Psoas muscle (tissue), 7 donors: ENCODE measurements at regions not wholly inside any gene's neighbourhood (a gene's known extent, or its start where the extent isn't known, plus 50 kb on each side); places are given as distances from the start of the nearest gene placed in this dataset.

ENCODE experiments used
- ATAC-seq, 4 donors: fragments of 200-7000 bp; cut with Tn5 transposase; one replicate each; pipeline ENCODE4 v1.9.1; 2020; ENCODE audit warnings: moderate library complexity in 3 of 4, mild to moderate bottlenecking in 2 of 4
- DNase-seq, 2 donors: peaks; one replicate each; pipeline ENCODE4 v3.0.0-alpha.2; 2020
- H3K27ac ChIP-seq: fragments of 200-600 bp; one replicate; pipeline ENCODE4 v1.8.0; 2022
- H3K27me3 ChIP-seq, 3 donors: fragments of 200-600 bp in 1 of 3; one replicate each; pipeline versions ENCODE4 v1.6.1 to v1.8.0; 2013 to 2022; ENCODE audit warnings: low read length in 2 of 3, mild to moderate bottlenecking in 2 of 3, moderate library complexity in 1 of 3; ENCODE audit not compliant: insufficient read depth in 3 of 3
- H3K36me3 ChIP-seq, 2 donors: fragments of 200-600 bp in 1 of 2; one replicate each; pipeline versions ENCODE4 v1.6.1 to v1.8.0; 2013 to 2022; ENCODE audit warnings: low read depth in 1 of 2, mild to moderate bottlenecking in 1 of 2, moderate library complexity in 1 of 2; ENCODE audit not compliant: insufficient read depth in 1 of 2
- H3K4me1 ChIP-seq: fragments of 200-600 bp; one replicate; pipeline ENCODE4 v1.8.0; 2022
- H3K4me3 ChIP-seq: fragments of 200-600 bp; one replicate; pipeline ENCODE4 v1.8.0; 2022; ENCODE audit warnings: mild to moderate bottlenecking
- H3K9me3 ChIP-seq: fragments of 200-600 bp; one replicate; pipeline ENCODE4 v1.8.0; 2022
- CTCF ChIP-seq: fragments of 200-600 bp; IDR thresholded peaks from one replicate; pipeline ENCODE4 v1.8.0; 2022; ENCODE audit warnings: antibody characterized with exemption
- WGBS, 3 donors: extraction: QIAGEN DNeasy Blood & Tissue Kit; methylation state at CpG; one replicate each; pipeline versions ENCODE4 v1.1.6 to v1.1.7; 2013; 5-methylcytosine and 5-hydroxymethylcytosine counted together
- intact Hi-C, 2 donors: fragments of 100-400 bp; cut with DNase I; formaldehyde crosslinking; loops; one replicate each; pipeline versions ENCODE4 v1.11.0 to v1.14.2; 2022
- donor health status: healthy with polysubstance abuse.
- donor health status: DM: no; HTN: no; CAD: no; lungs with moderate emphysema.
- donor health status: Bipolar disorder and iron deficiency.
- donor health status: healthy.
- donor health status: DM: yes; HTN: yes; CAD: no.
- donor health status: DM: no; HTN: no; CAD: no.
- donor health status: DM: yes; HTN: yes; CAD: no.

GRCh38 chr10:53476650-53477312 is 704.2 kb upstream of the MBL2 start:
- ATAC-seq: no peak
- no peaks in the 10 kb centered on the region for H3K4me1 ChIP-seq
- WGBS, 3 donors: 71 to 78% (median 71%) methylated on average over 3 of the region's 3 CpGs
- no peak overlapping the region for H3K4me3 ChIP-seq
- intact Hi-C loops: no loop called here
- H3K27ac ChIP-seq: no peak overlapping the region
- no peaks in the 10 kb centered on the region for H3K27me3 ChIP-seq
- DNase-seq: no peak
- H3K9me3 ChIP-seq: no peaks in the 10 kb centered on the region
- TF ChIP-seq CTCF: no peak
- H3K36me3 ChIP-seq: no peaks in the 10 kb centered on the region

GRCh38 chr10:53469383-53469782 is 696.8 kb upstream of the MBL2 start:
- Histone ChIP-seq H3K27ac (no peak overlapping the region), H3K4me1 (no peaks in the 10 kb centered on the region), H3K36me3 (no peaks in the 10 kb centered on the region), H3K4me3 (no peak overlapping the region), H3K27me3 (no peaks in the 10 kb centered on the region), H3K9me3 (no peaks in the 10 kb centered on the region)
- TF ChIP-seq CTCF: no peak
- ATAC-seq: no peak
- DNase-seq: no peak
- 89 to 97% (median 89%) methylated on average over 2 of the region's 2 CpGs for WGBS, 3 donors
- intact Hi-C loops: no loop called here

- H3K4me3 ChIP-seq: no peak overlapping the region
- H3K27me3 ChIP-seq: no peaks in the 10 kb centered on the region
- intact Hi-C loops: no loop called here
- no peak for TF ChIP-seq CTCF
- no peaks in the 10 kb centered on the region for H3K9me3 ChIP-seq
- H3K36me3 ChIP-seq: no peaks in the 10 kb centered on the region
- H3K27ac ChIP-seq: no peak overlapping the region
- 83 to 89% (median 86%) methylated on average over 4 of the region's 4 CpGs for WGBS, 3 donors
- no peaks in the 10 kb centered on the region for H3K4me1 ChIP-seq
- ATAC-seq (no peak), DNase-seq (no peak)
Observed at GRCh38 chr10:53463539-53463938, 691.0 kb upstream of the MBL2 start.

GRCh38 chr10:53458007-53458406 is 685.4 kb upstream of the MBL2 start:
- Histone ChIP-seq H3K4me3 (no peak overlapping the region), H3K4me1 (no peaks in the 10 kb centered on the region), H3K27ac (no peak overlapping the region), H3K36me3 (no peaks in the 10 kb centered on the region), H3K9me3 (no peaks in the 10 kb centered on the region), H3K27me3 (no peaks in the 10 kb centered on the region)
- TF ChIP-seq CTCF: no peak
- DNase-seq (no peak), ATAC-seq (no peak)
- intact Hi-C loops: no loop called here
- 52 to 77% (median 52%) methylated on average over 1 of the region's 1 CpG for WGBS, 3 donors

GRCh38 chr10:53453196-53453595 is 680.6 kb upstream of the MBL2 start:
- Histone ChIP-seq H3K27ac (no peak overlapping the region), H3K9me3 (no peaks in the 10 kb centered on the region), H3K4me1 (no peaks in the 10 kb centered on the region), H3K36me3 (no peaks in the 10 kb centered on the region), H3K4me3 (no peak overlapping the region), H3K27me3 (no peaks in the 10 kb centered on the region)
- WGBS, 3 donors: 56 to 77% (median 59%) methylated on average over 1 of the region's 1 CpG
- intact Hi-C loops: no loop called here
- TF ChIP-seq CTCF: no peak
- ATAC-seq (no peak), DNase-seq (no peak)
